ENCODE measurements at regions not wholly inside any gene's neighbourhood (a gene's known extent, or its start where the extent isn't known, plus 50 kb on each side); places are given as distances from the start of the nearest gene placed in this dataset.

GRCh38 chr12:18907127-18907526 lies 169.2 kb downstream of the CAPZA3 start:
- TF ChIP-seq SP1 (IDR thresholded peaks at IDR 0.05) (no peak), L3MBTL2 (conservative IDR thresholded peaks at IDR 0.05) (no peak), FOXK2 (IDR thresholded peaks at IDR 0.05) (no peak)

All from HEK293T (cell line).